Activated T-cell treated with anti-CD3 and anti-CD28 coated beads, Interleukin-2, amount 50 U/mL, for 4 hours (primary cell): ENCODE measurements at regions not wholly inside any gene's neighbourhood (a gene's known extent, or its start where the extent isn't known, plus 50 kb on each side); places are given as distances from the start of the nearest gene placed in this dataset.

Experiments
- ATAC-seq, 2 donors: fragments of 200-7000 bp; cut with Tn5 transposase; one replicate each; pipeline ENCODE4 v1.10.0; 2021
- DNase-seq: peaks from one replicate; pipeline ENCODE4 v3.0.0-alpha.2; 2020
- H3K27me3 Mint-ChIP-seq: one replicate; pipeline ENCODE4 v1.8.0; 2021; ENCODE audit warnings: low read depth, mixed read lengths
- H3K36me3 Mint-ChIP-seq: one replicate; pipeline ENCODE4 v1.8.0; 2022; ENCODE audit warnings: mixed read lengths; ENCODE audit not compliant: insufficient read depth
- H3K4me1 Mint-ChIP-seq: one replicate; pipeline ENCODE4 v1.8.0; 2021; ENCODE audit warnings: low read depth, mixed read lengths
- H3K4me3 Mint-ChIP-seq: one replicate; pipeline ENCODE4 v1.8.0; 2021; ENCODE audit warnings: mild to moderate bottlenecking, moderate library complexity, mixed read lengths
- H3K9me3 Mint-ChIP-seq: one replicate; pipeline ENCODE4 v1.8.0; 2021; ENCODE audit warnings: mixed read lengths

- H3K4me3 Mint-ChIP-seq = no peak overlapping the region
- H3K4me1 Mint-ChIP-seq = no peaks in the 10 kb centered on the region
- no peak for DNase-seq
- H3K27me3 Mint-ChIP-seq = peaks cover 14% of the 10 kb centered on the region
- H3K9me3 Mint-ChIP-seq = no peaks in the 10 kb centered on the region
- no peak for ATAC-seq
- no peaks in the 10 kb centered on the region for H3K36me3 Mint-ChIP-seq
Measured at GRCh38 chr11:119843877-119844276, 114.9 kb upstream of the NECTIN1 start.

GRCh38 chr11:119842731-119843130, 113.7 kb upstream of the NECTIN1 start:
- no peak overlapping the region for H3K4me3 Mint-ChIP-seq
- H3K4me1 Mint-ChIP-seq = no peaks in the 10 kb centered on the region
- no peaks in the 10 kb centered on the region for H3K36me3 Mint-ChIP-seq
- DNase-seq (no peak), ATAC-seq (no peak)
- no peaks in the 10 kb centered on the region for H3K9me3 Mint-ChIP-seq
- peaks cover 20% of the 10 kb centered on the region for H3K27me3 Mint-ChIP-seq

GRCh38 chr11:119839476-119840133, 110.6 kb upstream of the NECTIN1 start:
- DNase-seq (no peak), ATAC-seq (no peak)
- Mint-ChIP-seq H3K4me3 (no peak overlapping the region), H3K27me3 (peaks cover 34% of the 10 kb centered on the region), H3K4me1 (peaks cover 2% of the 10 kb centered on the region), H3K36me3 (no peaks in the 10 kb centered on the region), H3K9me3 (no peaks in the 10 kb centered on the region)

- peaks cover 2% of the 10 kb centered on the region for H3K4me1 Mint-ChIP-seq
- peaks cover 42% of the 10 kb centered on the region for H3K27me3 Mint-ChIP-seq
- DNase-seq (no peak), ATAC-seq (no peak)
- H3K9me3 Mint-ChIP-seq = no peaks in the 10 kb centered on the region
- H3K4me3 Mint-ChIP-seq = no peak overlapping the region
- no peaks in the 10 kb centered on the region for H3K36me3 Mint-ChIP-seq
Measured at GRCh38 chr11:119835753-119836152, 106.8 kb upstream of the NECTIN1 start.

- ATAC-seq (no peak), DNase-seq (no peak)
- no peaks in the 10 kb centered on the region for H3K9me3 Mint-ChIP-seq
- peaks cover 2% of the 10 kb centered on the region for H3K4me1 Mint-ChIP-seq
- peaks cover 52% of the 10 kb centered on the region for H3K27me3 Mint-ChIP-seq
- no peaks in the 10 kb centered on the region for H3K36me3 Mint-ChIP-seq
- no peak overlapping the region for H3K4me3 Mint-ChIP-seq
Measured at GRCh38 chr11:119832202-119832935, 103.4 kb upstream of the NECTIN1 start.

- H3K9me3 Mint-ChIP-seq = peaks cover under 1% of the 10 kb centered on the region
- ATAC-seq = no peak
Measured at GRCh38 chr11:119831011-119831410, 102.0 kb upstream of the NECTIN1 start.

GRCh38 chr11:119830400-119830799, 101.4 kb upstream of the NECTIN1 start:
- Mint-ChIP-seq H3K27me3 (peaks cover 47% of the 10 kb centered on the region), H3K36me3 (no peaks in the 10 kb centered on the region), H3K4me3 (no peak overlapping the region), H3K9me3 (peaks cover 6% of the 10 kb centered on the region), H3K4me1 (no peaks in the 10 kb centered on the region)
- DNase-seq (no peak), ATAC-seq (no peak)

More at GRCh38 chr11:119831011-119831410, 102.0 kb upstream of the NECTIN1 start:
- Mint-ChIP-seq H3K27me3 (peaks cover 48% of the 10 kb centered on the region), H3K4me3 (no peak overlapping the region), H3K4me1 (peaks cover 1% of the 10 kb centered on the region), H3K36me3 (no peaks in the 10 kb centered on the region)
- DNase-seq = no peak

GRCh38 chr11:119829402-119829801, 100.4 kb upstream of the NECTIN1 start:
- Mint-ChIP-seq H3K4me3 (no peak overlapping the region), H3K9me3 (peaks cover 11% of the 10 kb centered on the region), H3K27me3 (peaks cover 41% of the 10 kb centered on the region), H3K4me1 (no peaks in the 10 kb centered on the region), H3K36me3 (no peaks in the 10 kb centered on the region)
- no peak for ATAC-seq
- no peak for DNase-seq

GRCh38 chr11:119828819-119829218, 99.8 kb upstream of the NECTIN1 start:
- Mint-ChIP-seq H3K9me3 (peaks cover 11% of the 10 kb centered on the region), H3K36me3 (no peaks in the 10 kb centered on the region), H3K4me3 (no peak overlapping the region), H3K27me3 (peaks cover 43% of the 10 kb centered on the region), H3K4me1 (no peaks in the 10 kb centered on the region)
- ATAC-seq (no peak), DNase-seq (no peak)

GRCh38 chr11:119828006-119828405, 99.0 kb upstream of the NECTIN1 start:
- H3K9me3 Mint-ChIP-seq = peaks cover 11% of the 10 kb centered on the region
- DNase-seq (no peak), ATAC-seq (no peak)
- H3K36me3 Mint-ChIP-seq = no peaks in the 10 kb centered on the region
- H3K4me3 Mint-ChIP-seq = no peak overlapping the region
- peaks cover 41% of the 10 kb centered on the region for H3K27me3 Mint-ChIP-seq
- H3K4me1 Mint-ChIP-seq = no peaks in the 10 kb centered on the region

GRCh38 chr11:119827113-119827512, 98.1 kb upstream of the NECTIN1 start:
- Mint-ChIP-seq H3K4me3 (no peak overlapping the region), H3K4me1 (no peaks in the 10 kb centered on the region), H3K27me3 (peaks cover 35% of the 10 kb centered on the region), H3K9me3 (peaks cover 11% of the 10 kb centered on the region), H3K36me3 (no peaks in the 10 kb centered on the region)
- DNase-seq (no peak), ATAC-seq (no peak)

- DNase-seq (no peak), ATAC-seq (no peak)
- Mint-ChIP-seq H3K36me3 (no peaks in the 10 kb centered on the region), H3K4me3 (no peak overlapping the region), H3K9me3 (peaks cover 11% of the 10 kb centered on the region), H3K27me3 (peaks cover 16% of the 10 kb centered on the region), H3K4me1 (no peaks in the 10 kb centered on the region)
Measured at GRCh38 chr11:119823077-119823476, 94.1 kb upstream of the NECTIN1 start.

GRCh38 chr11:119816660-119817059, 87.7 kb upstream of the NECTIN1 start:
- no peak overlapping the region for H3K4me3 Mint-ChIP-seq
- ATAC-seq = no peak

GRCh38 chr11:119814766-119815165, 85.8 kb upstream of the NECTIN1 start:
- no peak for ATAC-seq
- H3K27me3 Mint-ChIP-seq = peaks cover 10% of the 10 kb centered on the region
- no peak for DNase-seq
- no peaks in the 10 kb centered on the region for H3K4me1 Mint-ChIP-seq
- no peaks in the 10 kb centered on the region for H3K9me3 Mint-ChIP-seq
- H3K36me3 Mint-ChIP-seq = no peaks in the 10 kb centered on the region
- no peak overlapping the region for H3K4me3 Mint-ChIP-seq

More at GRCh38 chr11:119816660-119817059, 87.7 kb upstream of the NECTIN1 start:
- no peak for DNase-seq
- H3K27me3 Mint-ChIP-seq = peaks cover 13% of the 10 kb centered on the region
- H3K36me3 Mint-ChIP-seq = no peaks in the 10 kb centered on the region
- H3K4me1 Mint-ChIP-seq = no peaks in the 10 kb centered on the region
- H3K9me3 Mint-ChIP-seq = no peaks in the 10 kb centered on the region
